ENCODE measurements at regions not wholly inside any gene's neighbourhood (a gene's known extent, or its start where the extent isn't known, plus 50 kb on each side); places are given as distances from the start of the nearest gene placed in this dataset.

- DNase-seq: no peak
These were observed 68.7 kb upstream of the TMPO start for GRCh38 chr12:98446682-98447081.

- DNase-seq: no peak
These were observed 65.8 kb upstream of the TMPO start for GRCh38 chr12:98449584-98449983.

- no peak for DNase-seq
These were observed 62.3 kb upstream of the TMPO start for GRCh38 chr12:98453070-98453469.

GRCh38 chr12:98453492-98453891, 61.9 kb upstream of the TMPO start:
- no peak for DNase-seq

GRCh38 chr12:98456041-98456440, 59.3 kb upstream of the TMPO start:
- no peak for DNase-seq

- no peak for DNase-seq
These were observed 58.5 kb upstream of the TMPO start for GRCh38 chr12:98456576-98457573.

- DNase-seq: no peak
These were observed 51.2 kb upstream of the TMPO start for GRCh38 chr12:98464190-98464589.

GRCh38 chr12:98465505-98465904, 49.9 kb upstream of the TMPO start:
- no peak for DNase-seq
